ENCODE measurements at regions not wholly inside any gene's neighbourhood (a gene's known extent, or its start where the extent isn't known, plus 50 kb on each side); places are given as distances from the start of the nearest gene placed in this dataset.

- no peaks in the 10 kb centered on the region for H3K9me3 ChIP-seq (ENCODE audit: low read depth)
- Mint-ChIP-seq H3K27me3 (ENCODE audit: insufficient read depth, low read depth) (peaks cover 5% of the 10 kb centered on the region), H3K4me3 (no peak overlapping the region), H3K4me1 (no peaks in the 10 kb centered on the region), H3K27ac (peak overlapping the region; percentile 27), H3K9me3 (no peaks in the 10 kb centered on the region), H3K36me3 (no peaks in the 10 kb centered on the region)
- no peak overlapping the region for H3K9ac ChIP-seq
- no peaks in the 10 kb centered on the region for H3F3A ChIP-seq (ENCODE audit: low read depth)
- no peaks in the 10 kb centered on the region for H3K27me3 ChIP-seq
- no peak overlapping the region for H3K4me3 ChIP-seq
- no peaks in the 10 kb centered on the region for H3K36me3 ChIP-seq
- no peak overlapping the region for H3K4me2 ChIP-seq
- H4K20me1 ChIP-seq (ENCODE audit: low read depth): no peaks in the 10 kb centered on the region
- H3K4me1 ChIP-seq: no peaks in the 10 kb centered on the region
- H3K27ac ChIP-seq: no peak overlapping the region
- DNase-seq (ENCODE audit: low spot score): no peak
- no peaks in the 10 kb centered on the region for H3K79me2 ChIP-seq (ENCODE audit: low read depth)
- TF ChIP-seq EZH2 (IDR thresholded peaks at IDR 0.05) (no peak), EZH2phosphoT487 (IDR thresholded peaks at IDR 0.05) (no peak)
- TF ChIP-seq, protein P1, sequence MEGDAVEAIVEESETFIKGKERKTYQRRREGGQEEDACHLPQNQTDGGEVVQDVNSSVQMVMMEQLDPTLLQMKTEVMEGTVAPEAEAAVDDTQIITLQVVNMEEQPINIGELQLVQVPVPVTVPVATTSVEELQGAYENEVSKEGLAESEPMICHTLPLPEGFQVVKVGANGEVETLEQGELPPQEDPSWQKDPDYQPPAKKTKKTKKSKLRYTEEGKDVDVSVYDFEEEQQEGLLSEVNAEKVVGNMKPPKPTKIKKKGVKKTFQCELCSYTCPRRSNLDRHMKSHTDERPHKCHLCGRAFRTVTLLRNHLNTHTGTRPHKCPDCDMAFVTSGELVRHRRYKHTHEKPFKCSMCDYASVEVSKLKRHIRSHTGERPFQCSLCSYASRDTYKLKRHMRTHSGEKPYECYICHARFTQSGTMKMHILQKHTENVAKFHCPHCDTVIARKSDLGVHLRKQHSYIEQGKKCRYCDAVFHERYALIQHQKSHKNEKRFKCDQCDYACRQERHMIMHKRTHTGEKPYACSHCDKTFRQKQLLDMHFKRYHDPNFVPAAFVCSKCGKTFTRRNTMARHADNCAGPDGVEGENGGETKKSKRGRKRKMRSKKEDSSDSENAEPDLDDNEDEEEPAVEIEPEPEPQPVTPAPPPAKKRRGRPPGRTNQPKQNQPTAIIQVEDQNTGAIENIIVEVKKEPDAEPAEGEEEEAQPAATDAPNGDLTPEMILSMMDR (IDR thresholded peaks at IDR 0.05): no peak
- no peak overlapping the region for H2AFZ ChIP-seq (replicated peaks)
These were observed 87.5 kb upstream of the DHX15 start for GRCh38 chr4:24671849-24672248.

GRCh38 chr4:24672880-24673279 lies 88.5 kb upstream of the DHX15 start:
- Mint-ChIP-seq H3K27ac (no peak overlapping the region), H3K4me3 (no peak overlapping the region), H3K27me3 (ENCODE audit: insufficient read depth, low read depth) (peaks cover 5% of the 10 kb centered on the region), H3K9me3 (peaks cover 2% of the 10 kb centered on the region), H3K36me3 (no peaks in the 10 kb centered on the region), H3K4me1 (no peaks in the 10 kb centered on the region)
- Histone ChIP-seq H3F3A (ENCODE audit: low read depth) (no peaks in the 10 kb centered on the region), H3K9ac (no peak overlapping the region), H3K4me2 (no peak overlapping the region), H3K79me2 (ENCODE audit: low read depth) (no peaks in the 10 kb centered on the region), H4K20me1 (ENCODE audit: low read depth) (no peaks in the 10 kb centered on the region), H3K9me3 (ENCODE audit: low read depth) (no peaks in the 10 kb centered on the region), H3K4me1 (no peaks in the 10 kb centered on the region), H3K27ac (no peak overlapping the region), H2AFZ (replicated peaks) (no peak overlapping the region), H3K27me3 (no peaks in the 10 kb centered on the region), H3K4me3 (no peak overlapping the region), H3K36me3 (no peaks in the 10 kb centered on the region)
- no peak for TF ChIP-seq EZH2phosphoT487 (IDR thresholded peaks at IDR 0.05)
- no peak for TF ChIP-seq EZH2 (IDR thresholded peaks at IDR 0.05)
- TF ChIP-seq, protein P1 (IDR thresholded peaks at IDR 0.05): no peak
- DNase-seq (ENCODE audit: low spot score): no peak

GRCh38 chr4:24674279-24674678 lies 89.9 kb upstream of the DHX15 start:
- DNase-seq (ENCODE audit: low spot score): no peak
- Histone ChIP-seq H3K79me2 (ENCODE audit: low read depth) (no peaks in the 10 kb centered on the region), H3K27ac (no peak overlapping the region), H3K4me3 (no peak overlapping the region), H2AFZ (replicated peaks) (no peak overlapping the region), H4K20me1 (ENCODE audit: low read depth) (no peaks in the 10 kb centered on the region), H3K4me2 (no peak overlapping the region), H3K27me3 (no peaks in the 10 kb centered on the region), H3K4me1 (no peaks in the 10 kb centered on the region), H3F3A (ENCODE audit: low read depth) (no peaks in the 10 kb centered on the region), H3K9ac (no peak overlapping the region), H3K9me3 (ENCODE audit: low read depth) (no peaks in the 10 kb centered on the region), H3K36me3 (no peaks in the 10 kb centered on the region)
- Mint-ChIP-seq H3K36me3 (no peaks in the 10 kb centered on the region), H3K27ac (peak overlapping the region; percentile 69), H3K4me3 (no peak overlapping the region), H3K9me3 (peaks cover 2% of the 10 kb centered on the region), H3K4me1 (no peaks in the 10 kb centered on the region), H3K27me3 (ENCODE audit: insufficient read depth, low read depth) (peaks cover 5% of the 10 kb centered on the region)
- TF ChIP-seq EZH2phosphoT487 (IDR thresholded peaks at IDR 0.05): no peak
- TF ChIP-seq, protein P1 (IDR thresholded peaks at IDR 0.05): no peak
- TF ChIP-seq EZH2 (IDR thresholded peaks at IDR 0.05): no peak
